ENCODE measurements at regions not wholly inside any gene's neighbourhood (a gene's known extent, or its start where the extent isn't known, plus 50 kb on each side); places are given as distances from the start of the nearest gene placed in this dataset.

DNA sequence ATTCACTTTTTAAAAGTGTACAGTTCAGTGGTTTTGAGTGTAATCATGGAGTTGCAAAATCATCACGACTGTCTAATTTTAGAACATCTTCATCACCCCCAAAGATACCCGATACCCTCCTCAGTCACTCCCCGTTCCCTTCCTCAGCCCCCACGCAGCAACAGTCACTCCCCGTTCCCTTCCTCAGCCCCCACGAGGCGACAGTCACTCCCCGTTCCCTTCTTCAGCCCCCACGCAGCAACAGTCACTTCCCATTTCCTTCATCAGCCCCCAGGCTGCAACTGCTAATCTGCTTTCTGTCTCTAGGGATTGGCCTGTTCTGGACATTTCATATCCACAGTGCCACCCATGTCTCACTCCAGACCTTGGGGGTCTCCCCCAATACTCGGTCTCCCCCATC, 161.6 kb upstream of the PPP2R2D start:
- H3K27me3 ChIP-seq (ENCODE audit: control insufficient read depth, insufficient read depth, low read length): no peaks in the 10 kb centered on the region
- ChIA-PET CTCF (no interaction called here), POLR2A (no interaction called here)
- H3K4me3 ChIP-seq (ENCODE audit: low read depth, low read length): no peak overlapping the region
- peaks cover 70% of the 10 kb centered on the region for H3K9me3 ChIP-seq (ENCODE audit: control insufficient read depth, insufficient read depth, low read length)
- no peak for DNase-seq (ENCODE audit: low read depth, low spot score)
- H3K27ac ChIP-seq (ENCODE audit: low read depth, low read length): no peak overlapping the region
- TF ChIP-seq, protein P1, sequence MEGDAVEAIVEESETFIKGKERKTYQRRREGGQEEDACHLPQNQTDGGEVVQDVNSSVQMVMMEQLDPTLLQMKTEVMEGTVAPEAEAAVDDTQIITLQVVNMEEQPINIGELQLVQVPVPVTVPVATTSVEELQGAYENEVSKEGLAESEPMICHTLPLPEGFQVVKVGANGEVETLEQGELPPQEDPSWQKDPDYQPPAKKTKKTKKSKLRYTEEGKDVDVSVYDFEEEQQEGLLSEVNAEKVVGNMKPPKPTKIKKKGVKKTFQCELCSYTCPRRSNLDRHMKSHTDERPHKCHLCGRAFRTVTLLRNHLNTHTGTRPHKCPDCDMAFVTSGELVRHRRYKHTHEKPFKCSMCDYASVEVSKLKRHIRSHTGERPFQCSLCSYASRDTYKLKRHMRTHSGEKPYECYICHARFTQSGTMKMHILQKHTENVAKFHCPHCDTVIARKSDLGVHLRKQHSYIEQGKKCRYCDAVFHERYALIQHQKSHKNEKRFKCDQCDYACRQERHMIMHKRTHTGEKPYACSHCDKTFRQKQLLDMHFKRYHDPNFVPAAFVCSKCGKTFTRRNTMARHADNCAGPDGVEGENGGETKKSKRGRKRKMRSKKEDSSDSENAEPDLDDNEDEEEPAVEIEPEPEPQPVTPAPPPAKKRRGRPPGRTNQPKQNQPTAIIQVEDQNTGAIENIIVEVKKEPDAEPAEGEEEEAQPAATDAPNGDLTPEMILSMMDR (IDR thresholded peaks at IDR 0.05; ENCODE audit: low read depth, low read length): no peak

DNA sequence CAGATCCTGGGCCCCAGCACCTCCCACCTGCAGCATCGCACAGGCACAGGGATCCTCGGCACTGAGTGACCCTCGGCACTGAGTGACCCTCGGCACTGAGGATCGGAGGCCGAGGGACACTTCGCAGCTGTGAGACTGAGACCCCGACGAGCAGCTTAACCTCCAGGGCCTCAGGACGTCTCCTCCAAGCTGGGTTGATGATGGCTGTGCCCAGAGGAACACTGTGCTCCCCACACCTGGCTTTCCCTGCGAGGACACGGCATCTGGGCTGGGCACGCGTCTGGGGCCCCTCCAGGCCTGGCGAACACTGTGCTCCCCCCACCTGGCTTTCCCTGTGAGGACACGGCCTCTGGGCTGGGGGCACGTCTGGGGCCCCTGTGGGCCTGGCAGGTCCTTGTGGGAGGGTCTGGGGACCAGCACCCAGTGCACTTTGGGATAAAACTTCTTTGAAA, 158.3 kb upstream of the PPP2R2D start:
- no peak for DNase-seq (ENCODE audit: low read depth, low spot score)
- CTCF ChIA-PET: no interaction called here
- H3K4me3 ChIP-seq (ENCODE audit: low read depth, low read length): no peak overlapping the region
- no peaks in the 10 kb centered on the region for H3K27me3 ChIP-seq (ENCODE audit: control insufficient read depth, insufficient read depth, low read length)
- POLR2A ChIA-PET: no interaction called here
- H3K27ac ChIP-seq (ENCODE audit: low read depth, low read length): no peak overlapping the region
- H3K9me3 ChIP-seq (ENCODE audit: control insufficient read depth, insufficient read depth, low read length): peaks cover 79% of the 10 kb centered on the region
- TF ChIP-seq, protein P1 (IDR thresholded peaks at IDR 0.05; ENCODE audit: low read depth, low read length): no peak

DNA sequence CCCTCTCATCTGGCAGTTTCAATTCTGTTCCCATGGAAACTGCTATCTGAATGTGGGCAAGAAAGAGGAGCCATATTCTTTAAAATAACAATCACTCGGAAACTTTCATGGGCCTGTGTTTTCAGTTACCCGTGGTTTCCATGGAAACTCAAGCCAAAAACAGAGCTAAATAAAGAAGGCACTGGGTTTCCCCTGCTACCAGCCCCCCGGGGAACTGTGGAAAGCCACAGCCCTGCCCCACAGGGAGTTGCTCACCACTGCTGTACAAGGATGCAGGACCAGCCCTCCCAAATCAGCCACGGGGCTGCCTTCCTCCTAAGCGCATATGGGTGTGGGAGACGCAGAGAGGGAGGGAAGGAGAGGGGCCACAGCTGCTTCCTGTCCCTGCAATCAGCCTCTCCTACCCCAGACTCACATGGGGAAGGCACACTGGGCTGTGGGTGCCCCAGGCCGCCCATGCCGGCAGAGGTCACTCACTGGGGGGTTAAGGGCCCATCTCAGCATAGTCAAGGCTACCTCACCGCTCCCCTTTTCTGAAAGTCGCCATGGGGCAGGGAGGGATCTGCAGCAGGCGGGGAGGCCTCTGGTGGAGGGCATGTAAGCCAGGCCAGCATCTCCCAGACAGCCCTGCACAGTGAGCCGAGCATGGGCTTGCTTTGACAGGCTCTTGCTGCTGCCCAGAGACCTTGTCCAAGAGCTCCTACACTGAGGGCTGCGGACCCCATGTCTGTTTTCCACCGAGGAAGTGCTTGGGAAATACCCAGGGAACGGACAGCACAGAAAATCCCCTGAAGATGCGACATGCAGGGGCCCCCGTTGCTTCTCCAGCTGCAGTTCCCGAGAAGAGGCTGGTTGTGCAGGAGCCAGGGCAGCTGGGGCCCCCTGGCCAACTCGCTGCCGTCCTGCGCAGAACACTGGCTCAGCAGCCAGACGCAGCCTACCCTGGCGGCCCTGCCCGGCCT, 157.3 kb upstream of the PPP2R2D start:
- no peaks in the 10 kb centered on the region for H3K27me3 ChIP-seq (ENCODE audit: control insufficient read depth, insufficient read depth, low read length)
- peaks cover 79% of the 10 kb centered on the region for H3K9me3 ChIP-seq (ENCODE audit: control insufficient read depth, insufficient read depth, low read length)
- TF ChIP-seq, protein P1 (IDR thresholded peaks at IDR 0.05; ENCODE audit: low read depth, low read length): no peak
- POLR2A ChIA-PET: no interaction called here
- H3K4me3 ChIP-seq (ENCODE audit: low read depth, low read length): no peak overlapping the region
- no peak for DNase-seq (ENCODE audit: low read depth, low spot score)
- CTCF ChIA-PET: no interaction called here
- H3K27ac ChIP-seq (ENCODE audit: low read depth, low read length): no peak overlapping the region

DNA sequence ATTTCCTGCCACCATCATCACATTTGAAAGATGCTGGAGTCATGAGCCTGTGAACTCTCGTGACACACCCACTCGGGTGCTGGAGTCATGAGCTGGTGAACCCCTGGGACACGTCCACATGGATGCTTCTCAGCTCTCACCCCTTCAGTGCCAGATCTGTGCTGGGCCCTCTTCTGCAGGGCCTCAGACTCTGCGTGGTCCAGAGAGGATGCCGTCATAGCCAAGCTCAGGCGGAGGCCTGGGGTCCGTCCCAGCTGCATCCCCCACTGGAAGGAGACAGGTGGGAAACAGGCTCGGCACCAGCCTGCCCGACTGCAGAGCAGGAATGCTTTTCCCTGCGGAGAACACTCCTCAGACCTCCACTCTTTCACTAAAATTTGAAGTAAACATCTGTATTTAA, 156.5 kb upstream of the PPP2R2D start:
- TF ChIP-seq, protein P1 (IDR thresholded peaks at IDR 0.05; ENCODE audit: low read depth, low read length): no peak
- ChIA-PET POLR2A (no interaction called here), CTCF (no interaction called here)
- Histone ChIP-seq H3K27ac (ENCODE audit: low read depth, low read length) (no peak overlapping the region), H3K27me3 (ENCODE audit: control insufficient read depth, insufficient read depth, low read length) (no peaks in the 10 kb centered on the region), H3K9me3 (ENCODE audit: control insufficient read depth, insufficient read depth, low read length) (peaks cover 83% of the 10 kb centered on the region), H3K4me3 (ENCODE audit: low read depth, low read length) (no peak overlapping the region)
- DNase-seq (ENCODE audit: low read depth, low spot score): no peak

DNA sequence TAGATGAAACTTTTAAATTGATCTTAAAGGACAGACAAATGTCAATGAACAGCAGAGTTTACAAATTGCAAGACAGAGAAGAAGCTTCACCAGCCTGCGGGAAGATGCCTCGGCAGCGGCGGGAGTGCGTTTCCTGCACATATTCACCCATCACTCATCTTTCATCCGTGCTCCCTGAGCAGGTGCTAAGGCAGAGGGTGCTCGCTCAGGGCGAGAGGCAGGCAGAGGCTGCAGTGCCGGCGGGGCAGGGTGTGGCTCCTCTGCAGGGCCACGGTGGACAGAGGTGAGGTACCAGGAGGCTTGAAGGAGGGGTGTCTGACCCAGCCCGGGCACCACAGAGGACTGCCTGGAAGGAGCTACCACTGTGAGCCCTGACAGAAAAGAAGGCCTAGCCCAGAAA, 155.2 kb upstream of the PPP2R2D start:
- no peak for DNase-seq (ENCODE audit: low read depth, low spot score)
- ChIA-PET POLR2A (no interaction called here), CTCF (no interaction called here)
- H3K27me3 ChIP-seq (ENCODE audit: control insufficient read depth, insufficient read depth, low read length): no peaks in the 10 kb centered on the region
- peaks cover 87% of the 10 kb centered on the region for H3K9me3 ChIP-seq (ENCODE audit: control insufficient read depth, insufficient read depth, low read length)
- TF ChIP-seq, protein P1 (IDR thresholded peaks at IDR 0.05; ENCODE audit: low read depth, low read length): no peak
- H3K4me3 ChIP-seq (ENCODE audit: low read depth, low read length): no peak overlapping the region
- H3K27ac ChIP-seq (ENCODE audit: low read depth, low read length): no peak overlapping the region
